ENCODE measurements at regions not wholly inside any gene's neighbourhood (a gene's known extent, or its start where the extent isn't known, plus 50 kb on each side); places are given as distances from the start of the nearest gene placed in this dataset.

DNA sequence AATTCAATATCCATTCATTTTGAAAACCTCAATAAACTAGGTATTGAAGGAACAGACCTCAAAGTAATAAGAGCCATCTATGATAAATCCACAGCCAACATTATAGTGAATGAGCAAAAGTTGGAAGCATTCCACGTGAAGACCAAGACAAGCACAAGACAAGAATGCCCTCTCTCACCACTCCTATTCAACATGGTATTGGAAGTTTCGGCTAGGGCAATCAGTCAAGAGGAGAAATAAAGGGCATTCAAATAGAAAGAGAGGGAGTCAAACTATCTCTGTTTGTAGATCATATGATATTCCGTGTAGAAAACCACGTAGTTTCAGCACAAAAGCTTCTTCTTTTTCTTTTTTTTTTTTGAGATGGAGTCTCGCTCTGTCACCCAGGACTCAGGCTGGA is 550.3 kb downstream of the FSCB start:
- TF ChIP-seq, protein P1, sequence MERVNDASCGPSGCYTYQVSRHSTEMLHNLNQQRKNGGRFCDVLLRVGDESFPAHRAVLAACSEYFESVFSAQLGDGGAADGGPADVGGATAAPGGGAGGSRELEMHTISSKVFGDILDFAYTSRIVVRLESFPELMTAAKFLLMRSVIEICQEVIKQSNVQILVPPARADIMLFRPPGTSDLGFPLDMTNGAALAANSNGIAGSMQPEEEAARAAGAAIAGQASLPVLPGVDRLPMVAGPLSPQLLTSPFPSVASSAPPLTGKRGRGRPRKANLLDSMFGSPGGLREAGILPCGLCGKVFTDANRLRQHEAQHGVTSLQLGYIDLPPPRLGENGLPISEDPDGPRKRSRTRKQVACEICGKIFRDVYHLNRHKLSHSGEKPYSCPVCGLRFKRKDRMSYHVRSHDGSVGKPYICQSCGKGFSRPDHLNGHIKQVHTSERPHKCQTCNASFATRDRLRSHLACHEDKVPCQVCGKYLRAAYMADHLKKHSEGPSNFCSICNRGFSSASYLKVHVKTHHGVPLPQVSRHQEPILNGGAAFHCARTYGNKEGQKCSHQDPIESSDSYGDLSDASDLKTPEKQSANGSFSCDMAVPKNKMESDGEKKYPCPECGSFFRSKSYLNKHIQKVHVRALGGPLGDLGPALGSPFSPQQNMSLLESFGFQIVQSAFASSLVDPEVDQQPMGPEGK (CRISPR knock-in tag; IDR thresholded peaks at IDR 0.05; ENCODE audit: borderline replicate concordance): no peak
- TF ChIP-seq CSDC2 (CRISPR knock-in tag; IDR thresholded peaks at IDR 0.05) (no peak), ZNF8 (CRISPR knock-in tag; IDR thresholded peaks at IDR 0.05) (no peak), ZFP3 (CRISPR knock-in tag; IDR thresholded peaks at IDR 0.05) (no peak)
- no peak for ATAC-seq

DNA sequence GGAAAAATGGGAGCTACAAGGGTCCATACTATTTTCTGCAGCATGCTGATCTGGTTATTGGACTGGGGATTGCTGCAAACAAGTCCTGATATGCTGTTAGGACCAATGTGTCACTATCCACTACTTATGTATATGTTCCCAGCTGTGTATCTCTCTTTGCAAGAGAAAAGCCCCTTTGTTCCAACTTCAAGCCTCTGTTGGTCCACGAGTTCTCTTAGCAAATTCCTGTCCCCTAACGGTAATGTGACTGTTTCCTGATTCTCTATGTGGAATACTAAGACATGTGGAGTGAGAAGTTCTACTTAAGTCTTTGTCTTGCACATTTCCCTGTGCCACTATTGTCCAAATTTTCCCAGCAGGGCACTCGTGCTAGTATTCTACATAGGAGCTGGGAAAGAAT is 557.7 kb downstream of the FSCB start:
- no peak for ATAC-seq
- TF ChIP-seq TOX (CRISPR knock-in tag; IDR thresholded peaks at IDR 0.05; ENCODE audit: borderline replicate concordance): no peak
- TF ChIP-seq, protein P2, sequence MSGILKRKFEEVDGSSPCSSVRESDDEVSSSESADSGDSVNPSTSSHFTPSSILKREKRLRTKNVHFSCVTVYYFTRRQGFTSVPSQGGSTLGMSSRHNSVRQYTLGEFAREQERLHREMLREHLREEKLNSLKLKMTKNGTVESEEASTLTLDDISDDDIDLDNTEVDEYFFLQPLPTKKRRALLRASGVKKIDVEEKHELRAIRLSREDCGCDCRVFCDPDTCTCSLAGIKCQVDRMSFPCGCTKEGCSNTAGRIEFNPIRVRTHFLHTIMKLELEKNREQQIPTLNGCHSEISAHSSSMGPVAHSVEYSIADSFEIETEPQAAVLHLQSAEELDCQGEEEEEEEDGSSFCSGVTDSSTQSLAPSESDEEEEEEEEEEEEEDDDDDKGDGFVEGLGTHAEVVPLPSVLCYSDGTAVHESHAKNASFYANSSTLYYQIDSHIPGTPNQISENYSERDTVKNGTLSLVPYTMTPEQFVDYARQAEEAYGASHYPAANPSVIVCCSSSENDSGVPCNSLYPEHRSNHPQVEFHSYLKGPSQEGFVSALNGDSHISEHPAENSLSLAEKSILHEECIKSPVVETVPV (CRISPR knock-in tag; IDR thresholded peaks at IDR 0.05): no peak
- TF ChIP-seq ZC3H10 (CRISPR knock-in tag; IDR thresholded peaks at IDR 0.05): no peak
- no peak for TF ChIP-seq ARNTL (CRISPR knock-in tag; IDR thresholded peaks at IDR 0.05; ENCODE audit: borderline replicate concordance, low read depth)
- TF ChIP-seq, protein P1 (CRISPR knock-in tag; IDR thresholded peaks at IDR 0.05; ENCODE audit: borderline replicate concordance): no peak
- no peak for TF ChIP-seq TCF4 (CRISPR knock-in tag; IDR thresholded peaks at IDR 0.05; ENCODE audit: borderline replicate concordance)
- TF ChIP-seq, protein P3, sequence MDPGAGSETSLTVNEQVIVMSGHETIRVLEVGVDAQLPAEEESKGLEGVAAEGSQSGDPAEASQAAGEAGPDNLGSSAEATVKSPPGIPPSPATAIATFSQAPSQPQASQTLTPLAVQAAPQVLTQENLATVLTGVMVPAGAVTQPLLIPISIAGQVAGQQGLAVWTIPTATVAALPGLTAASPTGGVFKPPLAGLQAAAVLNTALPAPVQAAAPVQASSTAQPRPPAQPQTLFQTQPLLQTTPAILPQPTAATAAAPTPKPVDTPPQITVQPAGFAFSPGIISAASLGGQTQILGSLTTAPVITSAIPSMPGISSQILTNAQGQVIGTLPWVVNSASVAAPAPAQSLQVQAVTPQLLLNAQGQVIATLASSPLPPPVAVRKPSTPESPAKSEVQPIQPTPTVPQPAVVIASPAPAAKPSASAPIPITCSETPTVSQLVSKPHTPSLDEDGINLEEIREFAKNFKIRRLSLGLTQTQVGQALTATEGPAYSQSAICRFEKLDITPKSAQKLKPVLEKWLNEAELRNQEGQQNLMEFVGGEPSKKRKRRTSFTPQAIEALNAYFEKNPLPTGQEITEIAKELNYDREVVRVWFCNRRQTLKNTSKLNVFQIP (CRISPR knock-in tag; IDR thresholded peaks at IDR 0.05; ENCODE audit: borderline replicate concordance, low read depth): no peak
- TF ChIP-seq, protein P4, sequence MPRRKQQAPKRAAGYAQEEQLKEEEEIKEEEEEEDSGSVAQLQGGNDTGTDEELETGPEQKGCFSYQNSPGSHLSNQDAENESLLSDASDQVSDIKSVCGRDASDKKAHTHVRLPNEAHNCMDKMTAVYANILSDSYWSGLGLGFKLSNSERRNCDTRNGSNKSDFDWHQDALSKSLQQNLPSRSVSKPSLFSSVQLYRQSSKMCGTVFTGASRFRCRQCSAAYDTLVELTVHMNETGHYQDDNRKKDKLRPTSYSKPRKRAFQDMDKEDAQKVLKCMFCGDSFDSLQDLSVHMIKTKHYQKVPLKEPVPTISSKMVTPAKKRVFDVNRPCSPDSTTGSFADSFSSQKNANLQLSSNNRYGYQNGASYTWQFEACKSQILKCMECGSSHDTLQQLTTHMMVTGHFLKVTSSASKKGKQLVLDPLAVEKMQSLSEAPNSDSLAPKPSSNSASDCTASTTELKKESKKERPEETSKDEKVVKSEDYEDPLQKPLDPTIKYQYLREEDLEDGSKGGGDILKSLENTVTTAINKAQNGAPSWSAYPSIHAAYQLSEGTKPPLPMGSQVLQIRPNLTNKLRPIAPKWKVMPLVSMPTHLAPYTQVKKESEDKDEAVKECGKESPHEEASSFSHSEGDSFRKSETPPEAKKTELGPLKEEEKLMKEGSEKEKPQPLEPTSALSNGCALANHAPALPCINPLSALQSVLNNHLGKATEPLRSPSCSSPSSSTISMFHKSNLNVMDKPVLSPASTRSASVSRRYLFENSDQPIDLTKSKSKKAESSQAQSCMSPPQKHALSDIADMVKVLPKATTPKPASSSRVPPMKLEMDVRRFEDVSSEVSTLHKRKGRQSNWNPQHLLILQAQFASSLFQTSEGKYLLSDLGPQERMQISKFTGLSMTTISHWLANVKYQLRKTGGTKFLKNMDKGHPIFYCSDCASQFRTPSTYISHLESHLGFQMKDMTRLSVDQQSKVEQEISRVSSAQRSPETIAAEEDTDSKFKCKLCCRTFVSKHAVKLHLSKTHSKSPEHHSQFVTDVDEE (CRISPR knock-in tag; IDR thresholded peaks at IDR 0.05): no peak
- no peak for TF ChIP-seq OSR1 (CRISPR knock-in tag; IDR thresholded peaks at IDR 0.05)
- no peak for TF ChIP-seq ZNF8 (CRISPR knock-in tag; IDR thresholded peaks at IDR 0.05)
- no peak for TF ChIP-seq ISL1 (CRISPR knock-in tag; IDR thresholded peaks at IDR 0.05)
- no peak for TF ChIP-seq RARB (CRISPR knock-in tag; IDR thresholded peaks at IDR 0.05)
- TF ChIP-seq ZFP3 (CRISPR knock-in tag; IDR thresholded peaks at IDR 0.05): no peak
- no peak for TF ChIP-seq CSDC2 (CRISPR knock-in tag; IDR thresholded peaks at IDR 0.05)
- no peak for TF ChIP-seq ZNF565 (CRISPR knock-in tag; conservative IDR thresholded peaks at IDR 0.05; ENCODE audit: low read depth)
- TF ChIP-seq, protein P5, sequence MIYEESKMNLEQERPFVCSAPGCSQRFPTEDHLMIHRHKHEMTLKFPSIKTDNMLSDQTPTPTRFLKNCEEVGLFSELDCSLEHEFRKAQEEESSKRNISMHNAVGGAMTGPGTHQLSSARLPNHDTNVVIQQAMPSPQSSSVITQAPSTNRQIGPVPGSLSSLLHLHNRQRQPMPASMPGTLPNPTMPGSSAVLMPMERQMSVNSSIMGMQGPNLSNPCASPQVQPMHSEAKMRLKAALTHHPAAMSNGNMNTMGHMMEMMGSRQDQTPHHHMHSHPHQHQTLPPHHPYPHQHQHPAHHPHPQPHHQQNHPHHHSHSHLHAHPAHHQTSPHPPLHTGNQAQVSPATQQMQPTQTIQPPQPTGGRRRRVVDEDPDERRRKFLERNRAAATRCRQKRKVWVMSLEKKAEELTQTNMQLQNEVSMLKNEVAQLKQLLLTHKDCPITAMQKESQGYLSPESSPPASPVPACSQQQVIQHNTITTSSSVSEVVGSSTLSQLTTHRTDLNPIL (CRISPR knock-in tag; IDR thresholded peaks at IDR 0.05; ENCODE audit: low read depth): no peak
- no peak for TF ChIP-seq ESRRG (CRISPR knock-in tag; IDR thresholded peaks at IDR 0.05)
- TF ChIP-seq SNAI2 (CRISPR knock-in tag; IDR thresholded peaks at IDR 0.05): no peak
- TF ChIP-seq GLIS3 (CRISPR knock-in tag; IDR thresholded peaks at IDR 0.05): no peak
- TF ChIP-seq ZNF70 (CRISPR knock-in tag; IDR thresholded peaks at IDR 0.05): no peak
